HG03439 (cell line): ENCODE measurements at regions not wholly inside any gene's neighbourhood (a gene's known extent, or its start where the extent isn't known, plus 50 kb on each side); places are given as distances from the start of the nearest gene placed in this dataset.

Experiments used
- ATAC-seq: cut with Tn5 transposase; IDR thresholded peaks from one replicate; pipeline ENCODE4 v1.9.1; 2021; ENCODE audit warnings: mild to moderate bottlenecking, moderate library complexity; ENCODE audit not compliant: unreplicated experiment

DNA sequence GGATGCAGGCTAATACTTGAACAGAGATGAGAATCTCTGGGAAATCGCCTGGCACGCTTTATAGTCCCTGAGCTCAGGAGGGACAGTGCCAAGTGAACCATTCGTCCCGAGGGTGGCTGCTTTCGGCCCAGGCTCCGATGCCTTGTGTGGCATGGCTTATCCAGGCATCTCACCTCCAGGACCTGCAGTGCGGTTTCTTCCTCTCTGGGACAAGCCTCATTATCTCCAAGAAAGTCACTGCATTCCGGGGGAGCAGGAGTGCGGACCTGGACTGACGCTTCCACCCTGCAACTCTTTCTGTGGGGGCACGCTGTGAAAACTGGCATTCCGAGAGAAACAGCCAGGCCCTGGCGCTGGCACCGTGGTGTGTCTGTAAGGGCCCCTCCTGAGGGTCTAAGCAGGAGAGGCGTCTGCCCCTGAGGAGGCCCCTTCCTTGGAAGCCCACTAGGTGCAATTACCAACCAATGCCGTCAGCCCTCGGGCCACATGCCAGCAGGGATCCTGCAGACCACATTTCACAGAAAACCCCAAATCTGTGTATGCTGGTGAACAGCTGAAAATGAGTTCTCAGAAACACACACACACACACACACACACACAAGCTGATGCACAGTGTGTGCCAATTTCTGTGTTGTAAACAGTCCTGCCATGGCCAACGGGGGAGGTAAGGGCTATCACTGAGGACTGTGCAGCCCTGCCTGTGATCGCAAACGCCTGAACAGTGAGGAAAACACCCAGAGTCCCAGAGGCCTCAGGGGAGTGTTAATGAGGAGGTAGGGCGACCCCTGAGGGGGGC is 351.9 kb upstream of the SALL3 start:
- ATAC-seq = no peak

GRCh38 chr18:78629426-78629825 is 350.2 kb upstream of the SALL3 start:
- no peak for ATAC-seq

- no peak for ATAC-seq
These were observed 349.3 kb upstream of the SALL3 start for GRCh38 chr18:78630356-78630755.

- ATAC-seq = no peak
These were observed 348.6 kb upstream of the SALL3 start for GRCh38 chr18:78630981-78631510.

GRCh38 chr18:78632111-78632541 is 347.5 kb upstream of the SALL3 start:
- no peak for ATAC-seq

- no peak for ATAC-seq
These were observed 345.4 kb upstream of the SALL3 start for GRCh38 chr18:78634061-78634696.

- ATAC-seq = no peak
These were observed 344.4 kb upstream of the SALL3 start for GRCh38 chr18:78635093-78635800.

DNA sequence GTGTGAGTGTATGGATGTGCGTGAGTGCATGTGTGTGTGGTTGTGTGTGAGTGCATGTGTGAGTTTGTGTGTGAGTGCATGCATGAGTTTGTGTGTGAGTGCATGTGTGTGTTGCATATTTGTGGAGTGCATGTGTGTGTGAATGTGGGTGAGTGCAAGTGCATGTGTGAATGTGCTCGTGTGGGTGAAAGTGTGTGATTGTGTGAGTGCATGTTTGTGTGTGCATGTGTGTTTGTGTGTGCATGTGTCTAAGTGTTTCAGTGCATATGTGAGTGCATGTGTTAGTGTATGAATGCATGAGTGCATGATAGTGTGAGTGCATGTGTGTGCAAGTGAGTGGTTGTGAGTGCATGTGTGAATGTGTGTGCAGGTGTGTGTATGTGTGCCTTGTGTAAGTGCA is 343.4 kb upstream of the SALL3 start:
- no peak for ATAC-seq

- ATAC-seq = no peak
These were observed 341.9 kb upstream of the SALL3 start for GRCh38 chr18:78637442-78638402.

GRCh38 chr18:78639006-78639950 is 340.3 kb upstream of the SALL3 start:
- ATAC-seq = no peak

GRCh38 chr18:78640246-78640995 is 339.2 kb upstream of the SALL3 start:
- ATAC-seq = no peak

DNA sequence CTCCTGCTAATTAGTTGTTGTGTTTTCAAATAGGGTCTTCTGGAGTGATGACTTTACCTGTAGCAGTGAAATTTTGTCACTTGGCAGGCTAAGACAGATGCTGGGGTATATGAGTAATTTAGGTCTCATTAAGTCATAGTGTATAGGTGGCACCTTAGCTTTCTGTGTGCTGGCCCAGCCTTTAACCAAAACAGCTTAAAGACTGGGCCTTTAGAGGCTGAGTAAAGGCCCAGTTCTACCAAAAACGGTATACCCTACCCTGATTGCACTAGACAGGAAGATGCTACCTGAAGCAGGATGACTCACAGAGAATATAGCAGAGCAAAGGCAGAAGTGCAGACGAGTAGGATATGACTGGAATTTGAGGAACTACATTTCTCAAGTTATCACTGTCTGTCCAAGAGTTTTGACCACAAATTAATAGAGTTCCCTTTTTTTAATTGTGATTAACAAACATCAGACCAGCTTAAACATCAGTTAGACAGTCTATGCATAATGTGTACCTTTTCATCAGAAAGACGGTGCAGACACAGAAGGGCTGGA is 337.9 kb upstream of the SALL3 start:
- ATAC-seq = no peak

DNA sequence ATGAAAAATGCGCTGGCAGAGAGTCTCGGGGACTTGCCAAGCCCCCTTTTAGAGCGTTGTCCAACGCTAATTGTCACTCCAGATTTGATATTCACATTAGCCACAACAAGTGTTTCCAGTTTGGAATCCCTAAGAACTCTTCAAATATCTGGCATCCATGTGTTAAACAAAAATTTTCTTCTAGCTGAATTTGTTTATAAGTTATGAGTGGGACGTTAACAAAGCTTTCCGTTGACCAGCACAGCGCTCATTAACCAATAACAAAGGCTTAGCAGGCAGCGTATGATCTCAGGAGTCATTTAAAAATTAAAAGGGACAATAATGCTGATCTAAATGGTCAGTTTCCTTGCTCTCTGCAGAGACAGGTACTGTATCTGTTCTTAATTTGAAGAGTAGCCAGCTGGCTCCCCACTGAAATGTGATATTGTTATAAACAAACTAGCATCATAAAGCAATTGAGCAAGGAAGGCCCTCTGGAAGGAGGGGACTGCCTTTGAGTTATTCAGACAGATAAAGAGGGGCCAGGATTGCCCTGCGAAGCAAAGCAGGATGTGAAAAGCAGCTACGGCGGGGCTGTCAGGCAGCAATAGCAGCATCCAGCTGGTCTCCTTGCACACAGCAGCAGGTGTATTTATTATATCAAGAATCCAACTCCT is 337.2 kb upstream of the SALL3 start:
- no peak for ATAC-seq

- no peak for ATAC-seq
These were observed 336.6 kb upstream of the SALL3 start for GRCh38 chr18:78643004-78643403.

GRCh38 chr18:78643981-78644380 is 335.6 kb upstream of the SALL3 start:
- ATAC-seq = no peak

DNA sequence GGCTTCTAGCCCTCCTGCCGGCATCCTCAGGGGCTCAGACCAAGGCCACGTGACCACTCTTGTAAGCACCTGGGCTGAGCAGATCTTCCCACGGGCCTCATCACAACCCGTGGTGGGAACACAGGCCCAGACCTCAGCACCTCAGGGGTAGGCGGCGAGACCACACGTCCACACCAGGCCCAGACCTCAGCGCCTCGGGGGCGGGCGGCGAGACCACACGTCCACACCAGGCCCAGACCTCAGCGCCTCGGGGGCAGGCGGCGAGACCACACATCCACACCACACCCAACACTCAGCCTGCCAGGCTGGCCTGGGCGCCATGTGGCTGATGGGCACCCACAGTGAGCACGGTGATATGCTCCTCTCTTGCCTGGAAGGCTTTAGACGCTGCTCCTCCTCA is 334.4 kb upstream of the SALL3 start:
- no peak for ATAC-seq

DNA sequence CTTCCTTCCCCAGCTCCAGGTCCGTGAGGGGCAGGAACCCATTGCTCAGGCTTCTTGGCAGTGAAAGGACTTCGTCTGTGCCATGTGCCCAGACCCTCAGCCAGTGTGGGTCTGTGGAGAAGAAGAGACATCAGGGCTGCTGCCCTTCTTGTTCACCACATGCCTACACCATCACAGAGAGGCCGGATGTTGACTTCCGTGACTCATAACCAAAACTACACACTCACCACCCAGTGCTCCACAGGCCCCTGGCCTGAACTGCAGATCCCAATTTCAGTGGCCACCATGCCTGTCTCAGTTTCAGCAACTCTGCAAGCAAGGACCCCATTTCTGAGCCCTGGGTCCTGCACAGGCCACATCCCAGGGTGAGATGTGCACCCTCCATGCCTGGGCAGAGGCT is 332.6 kb upstream of the SALL3 start:
- no peak for ATAC-seq

DNA sequence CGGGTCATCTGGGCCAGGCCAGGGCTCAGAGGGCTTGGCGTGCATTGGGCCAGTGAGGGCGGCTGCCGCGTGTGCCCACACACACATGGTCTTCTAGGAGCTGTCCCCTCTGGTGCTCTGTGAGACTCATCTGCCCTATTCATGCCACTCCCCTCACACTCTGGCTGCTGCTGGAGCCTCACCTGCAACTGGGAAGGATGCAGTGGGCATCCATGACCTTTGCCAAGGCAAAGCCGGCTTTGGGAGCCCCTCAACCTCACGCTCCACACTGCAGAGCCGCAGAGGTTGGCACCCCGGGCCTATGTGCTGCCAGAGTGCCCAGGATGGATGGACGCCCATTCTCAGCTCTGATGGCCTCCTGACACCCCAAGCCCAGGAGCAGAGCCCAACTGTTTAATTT is 330.2 kb upstream of the SALL3 start:
- ATAC-seq = no peak
